Neural progenitor cell (in vitro differentiated cells): ENCODE measurements at regions not wholly inside any gene's neighbourhood (a gene's known extent, or its start where the extent isn't known, plus 50 kb on each side); places are given as distances from the start of the nearest gene placed in this dataset.

Experiments
- DNase-seq: peaks from one replicate; pipeline ENCODE4 v3.0.0-alpha.2; 2016; ENCODE audit warnings: low spot score
- H2AFZ ChIP-seq: fragments of 200-600 bp; sonication (generic); replicated peaks from 2 replicates; pipeline ENCODE4 v1.6.1; 2016; ENCODE audit warnings: antibody characterized with exemption
- H3F3A ChIP-seq: fragments of 200-600 bp; sonication (generic); 2 replicates; pipeline ENCODE4 v1.6.1; 2016; ENCODE audit warnings: antibody characterized with exemption, low read depth
- H3K27ac ChIP-seq: fragments of 200-600 bp; sonication (generic); 2 replicates; pipeline ENCODE4 v1.5.1; 2016; ENCODE audit warnings: mild to moderate bottlenecking
- H3K27me3 ChIP-seq: fragments of 200-600 bp; sonication (generic); 2 replicates; pipeline ENCODE4 v1.6.1; 2016; ENCODE audit warnings: mild to moderate bottlenecking, moderate library complexity
- H3K36me3 ChIP-seq: fragments of 200-600 bp; sonication (generic); 2 replicates; pipeline ENCODE4 v1.5.1; 2016
- H3K4me1 ChIP-seq: fragments of 200-600 bp; sonication (generic); 2 replicates; pipeline ENCODE4 v1.6.1; 2016; ENCODE audit warnings: mixed run types
- H3K4me2 ChIP-seq: fragments of 200-600 bp; sonication (generic); 2 replicates; pipeline ENCODE4 v1.6.1; 2016
- H3K4me3 ChIP-seq: fragments of 200-600 bp; sonication (generic); 2 replicates; pipeline ENCODE4 v1.5.1; 2016
- H3K79me2 ChIP-seq: fragments of 200-600 bp; sonication (generic); 2 replicates; pipeline ENCODE4 v1.6.1; 2016; ENCODE audit warnings: low read depth
- H3K9ac ChIP-seq: fragments of 200-600 bp; sonication (generic); 2 replicates; pipeline ENCODE4 v1.6.1; 2016
- H3K9me3 ChIP-seq: fragments of 200-600 bp; sonication (generic); 2 replicates; pipeline ENCODE4 v1.5.1; 2016; ENCODE audit warnings: low read depth
- H4K20me1 ChIP-seq: fragments of 200-600 bp; sonication (generic); 2 replicates; pipeline ENCODE4 v1.6.1; 2016; ENCODE audit warnings: low read depth
- H3K27ac Mint-ChIP-seq: 3 replicates; pipeline ENCODE4 v1.8.0; 2021; ENCODE audit warnings: mixed read lengths
- H3K27me3 Mint-ChIP-seq: 2 replicates; pipeline ENCODE4 v1.8.0; 2022; ENCODE audit warnings: low read depth, mild to moderate bottlenecking, inconsistent platforms, moderate library complexity, mixed read lengths; ENCODE audit not compliant: insufficient read depth
- H3K36me3 Mint-ChIP-seq: 3 replicates; pipeline ENCODE4 v1.8.0; 2021; ENCODE audit warnings: mixed read lengths
- H3K4me1 Mint-ChIP-seq: 3 replicates; pipeline ENCODE4 v1.8.0; 2021; ENCODE audit warnings: mixed read lengths
- H3K4me3 Mint-ChIP-seq: 3 replicates; pipeline ENCODE4 v1.8.0; 2021; ENCODE audit warnings: mild to moderate bottlenecking, moderate library complexity, mixed read lengths
- H3K9me3 Mint-ChIP-seq: 3 replicates; pipeline ENCODE4 v1.8.0; 2020; ENCODE audit warnings: mixed read lengths
- CTCF ChIP-seq: fragments of 200-600 bp; sonication (generic); IDR thresholded peaks from 2 replicates; pipeline ENCODE4 v1.5.1; 2017; ENCODE audit warnings: antibody characterized with exemption, mild to moderate bottlenecking
- EZH2 ChIP-seq: fragments of 200-600 bp; sonication (generic); IDR thresholded peaks from 2 replicates; pipeline ENCODE4 v1.6.1; 2017; ENCODE audit warnings: antibody characterized with exemption, mild to moderate bottlenecking, moderate library complexity
- EZH2phosphoT487 ChIP-seq: fragments of 200-600 bp; sonication (generic); IDR thresholded peaks from 2 replicates; pipeline ENCODE4 v1.6.1; 2017; ENCODE audit warnings: antibody characterized with exemption

DNA sequence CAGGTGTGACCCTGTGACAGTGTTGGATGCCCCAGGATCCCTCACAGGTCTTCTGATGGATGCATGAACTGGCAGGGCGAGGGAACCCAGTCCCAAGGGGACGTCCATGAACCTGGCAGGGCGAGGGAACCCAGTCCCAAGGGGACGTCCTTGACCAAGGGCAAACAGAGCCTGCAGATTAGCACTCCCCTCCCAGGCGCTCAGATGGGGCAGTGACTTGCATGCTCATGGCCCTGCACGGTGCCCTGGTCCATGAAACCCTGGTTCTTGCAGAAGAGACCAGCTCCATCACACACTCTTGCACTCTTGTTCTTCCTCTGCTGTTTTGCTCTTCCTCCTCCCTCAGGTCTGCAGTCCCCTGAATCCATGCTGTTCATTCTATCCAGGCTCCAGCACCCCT, 192.7 kb downstream of the GALR1 start:
- Mint-ChIP-seq H3K27me3 (peaks cover 2% of the 10 kb centered on the region), H3K4me3 (no peak overlapping the region), H3K4me1 (no peaks in the 10 kb centered on the region), H3K9me3 (no peaks in the 10 kb centered on the region), H3K36me3 (no peaks in the 10 kb centered on the region), H3K27ac (no peak overlapping the region)
- H3K27me3 ChIP-seq: no peaks in the 10 kb centered on the region
- no peaks in the 10 kb centered on the region for H3K9me3 ChIP-seq
- H2AFZ ChIP-seq: no peak overlapping the region
- DNase-seq: no peak
- H3K4me3 ChIP-seq: no peak overlapping the region
- TF ChIP-seq EZH2phosphoT487 (no peak), EZH2 (no peak), CTCF (no peak)
- H3K27ac ChIP-seq: no peak overlapping the region
- no peak overlapping the region for H3K4me2 ChIP-seq
- H4K20me1 ChIP-seq: no peaks in the 10 kb centered on the region
- no peaks in the 10 kb centered on the region for H3F3A ChIP-seq
- no peaks in the 10 kb centered on the region for H3K79me2 ChIP-seq
- no peak overlapping the region for H3K9ac ChIP-seq
- H3K4me1 ChIP-seq: no peaks in the 10 kb centered on the region
- no peaks in the 10 kb centered on the region for H3K36me3 ChIP-seq

DNA sequence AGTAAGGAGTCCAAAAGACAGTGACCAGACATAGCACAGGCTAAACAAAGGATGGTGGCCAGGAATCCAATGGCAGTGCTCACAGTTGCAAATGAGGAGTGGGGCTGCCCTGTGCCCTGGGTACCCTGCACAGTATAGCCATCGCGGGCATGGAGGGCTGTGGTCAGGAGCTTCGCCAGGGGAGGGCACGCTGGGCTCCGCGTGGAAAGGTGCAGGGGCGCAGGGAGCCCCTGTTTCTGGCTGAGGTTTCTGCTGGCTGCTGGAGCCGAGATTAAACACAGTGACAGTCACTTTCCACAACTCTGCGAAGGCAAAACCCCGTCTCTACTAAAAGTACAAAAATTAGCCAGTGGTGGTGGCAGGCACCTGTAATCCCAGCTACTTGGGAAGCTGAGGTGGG, 194.7 kb downstream of the GALR1 start:
- Mint-ChIP-seq H3K4me3 (no peak overlapping the region), H3K27ac (no peak overlapping the region), H3K9me3 (no peaks in the 10 kb centered on the region), H3K27me3 (peaks cover 2% of the 10 kb centered on the region), H3K4me1 (no peaks in the 10 kb centered on the region), H3K36me3 (no peaks in the 10 kb centered on the region)
- H3F3A ChIP-seq: no peaks in the 10 kb centered on the region
- H3K4me3 ChIP-seq: no peak overlapping the region
- no peaks in the 10 kb centered on the region for H3K9me3 ChIP-seq
- no peaks in the 10 kb centered on the region for H4K20me1 ChIP-seq
- H3K9ac ChIP-seq: no peak overlapping the region
- no peaks in the 10 kb centered on the region for H3K27me3 ChIP-seq
- no peaks in the 10 kb centered on the region for H3K4me1 ChIP-seq
- TF ChIP-seq EZH2 (no peak), CTCF (no peak), EZH2phosphoT487 (no peak)
- no peaks in the 10 kb centered on the region for H3K79me2 ChIP-seq
- no peak overlapping the region for H3K27ac ChIP-seq
- H3K36me3 ChIP-seq: no peaks in the 10 kb centered on the region
- H3K4me2 ChIP-seq: no peak overlapping the region
- DNase-seq: no peak
- no peak overlapping the region for H2AFZ ChIP-seq

DNA sequence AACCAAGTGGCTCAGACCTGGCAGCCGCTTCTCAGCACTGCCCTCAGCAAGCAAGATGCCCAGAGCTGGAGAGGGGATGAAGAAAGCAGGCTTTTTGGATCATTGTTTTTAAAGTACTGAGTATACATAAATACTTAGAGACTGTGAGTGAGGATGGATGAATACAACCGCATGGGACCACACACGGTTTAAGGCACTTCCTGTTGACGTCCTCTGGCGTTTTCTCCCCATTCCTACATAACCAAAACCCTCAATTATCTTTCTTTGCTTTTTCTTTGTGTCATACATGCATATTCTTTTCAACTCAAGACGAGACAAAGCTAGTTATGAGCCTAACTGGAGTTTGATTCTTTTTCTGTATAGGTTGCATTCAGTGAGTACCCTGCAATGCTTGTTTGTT, 198.4 kb downstream of the GALR1 start:
- no peaks in the 10 kb centered on the region for H3K9me3 ChIP-seq
- H3K4me2 ChIP-seq: no peak overlapping the region
- Mint-ChIP-seq H3K27ac (no peak overlapping the region), H3K36me3 (no peaks in the 10 kb centered on the region), H3K27me3 (no peaks in the 10 kb centered on the region), H3K4me1 (no peaks in the 10 kb centered on the region), H3K9me3 (no peaks in the 10 kb centered on the region), H3K4me3 (no peak overlapping the region)
- TF ChIP-seq CTCF (no peak), EZH2phosphoT487 (no peak), EZH2 (no peak)
- no peaks in the 10 kb centered on the region for H3K4me1 ChIP-seq
- H3K79me2 ChIP-seq: no peaks in the 10 kb centered on the region
- no peak overlapping the region for H3K9ac ChIP-seq
- H3F3A ChIP-seq: no peaks in the 10 kb centered on the region
- H3K36me3 ChIP-seq: no peaks in the 10 kb centered on the region
- no peaks in the 10 kb centered on the region for H4K20me1 ChIP-seq
- H3K27ac ChIP-seq: no peak overlapping the region
- H3K4me3 ChIP-seq: no peak overlapping the region
- DNase-seq: no peak
- H3K27me3 ChIP-seq: no peaks in the 10 kb centered on the region
- H2AFZ ChIP-seq: no peak overlapping the region

GRCh38 chr18:77455004-77455403, 205.4 kb downstream of the GALR1 start:
- Histone ChIP-seq H3K79me2 (no peaks in the 10 kb centered on the region), H3F3A (no peaks in the 10 kb centered on the region), H3K27ac (no peak overlapping the region), H3K4me1 (no peaks in the 10 kb centered on the region), H3K4me3 (no peak overlapping the region), H3K27me3 (no peaks in the 10 kb centered on the region), H3K9me3 (no peaks in the 10 kb centered on the region), H3K36me3 (no peaks in the 10 kb centered on the region), H3K4me2 (no peak overlapping the region), H2AFZ (no peak overlapping the region), H4K20me1 (no peaks in the 10 kb centered on the region), H3K9ac (no peak overlapping the region)
- no peak overlapping the region for H3K27ac Mint-ChIP-seq
- no peaks in the 10 kb centered on the region for H3K9me3 Mint-ChIP-seq
- H3K36me3 Mint-ChIP-seq: no peaks in the 10 kb centered on the region
- DNase-seq: no peak
- no peak overlapping the region for H3K4me3 Mint-ChIP-seq
- TF ChIP-seq EZH2phosphoT487 (no peak), CTCF (no peak), EZH2 (no peak)
- no peaks in the 10 kb centered on the region for H3K4me1 Mint-ChIP-seq
- H3K27me3 Mint-ChIP-seq: peaks cover 3% of the 10 kb centered on the region
